WTC11 (cell line): ENCODE measurements at regions not wholly inside any gene's neighbourhood (a gene's known extent, or its start where the extent isn't known, plus 50 kb on each side); places are given as distances from the start of the nearest gene placed in this dataset.

ENCODE experiments used
- ATAC-seq: fragments of 200-7000 bp; cut with Tn5 transposase; 2 replicates; pipeline ENCODE4 v1.10.0; 2021; ENCODE audit warnings: mild to moderate bottlenecking, moderate library complexity
- CTCF ChIA-PET: fragments of 300-600 bp; sonication (Branson Sonifier 250); formaldehyde crosslinking; loops from one replicate; lab custom pipeline; 2021; ENCODE audit warnings: antibody characterized with exemption; lab: Charles Lee
- POLR2A ChIA-PET: fragments of 350-600 bp; sonication (Branson Sonifier 250); formaldehyde crosslinking; loops from one replicate; lab custom pipeline; 2021; ENCODE audit warnings: antibody characterized with exemption; lab: Charles Lee
- DNase-seq: peaks from one replicate; pipeline ENCODE4 v3.0.0; 2021; ENCODE audit warnings: low spot score
- H3K27ac Mint-ChIP-seq: 2 replicates; pipeline ENCODE4 v1.8.0; 2021; ENCODE audit warnings: mixed read lengths
- H3K27me3 Mint-ChIP-seq: 2 replicates; pipeline ENCODE4 v1.8.0; 2021; ENCODE audit warnings: low read depth, mild to moderate bottlenecking, moderate library complexity, mixed read lengths
- H3K36me3 Mint-ChIP-seq: 2 replicates; pipeline ENCODE4 v1.8.0; 2021; ENCODE audit warnings: mixed read lengths
- H3K4me1 Mint-ChIP-seq: 2 replicates; pipeline ENCODE4 v1.8.0; 2022; ENCODE audit warnings: mixed read lengths
- H3K4me3 Mint-ChIP-seq: 2 replicates; pipeline ENCODE4 v1.8.0; 2021; ENCODE audit warnings: mild to moderate bottlenecking, moderate library complexity, mixed read lengths
- H3K9me3 Mint-ChIP-seq: 2 replicates; pipeline ENCODE4 v1.8.0; 2021; ENCODE audit warnings: mixed read lengths
- CREB1 ChIP-seq: sonication (generic); formaldehyde crosslinking; IDR thresholded peaks from 2 replicates; pipeline ENCODE4 v1.8.0; 2023; ENCODE audit warnings: mild to moderate bottlenecking, missing genetic modification reagents
- CREM ChIP-seq: sonication (generic); formaldehyde crosslinking; IDR thresholded peaks from 2 replicates; pipeline ENCODE4 v1.8.1; 2022; ENCODE audit warnings: mild to moderate bottlenecking, missing genetic modification reagents, moderate library complexity
- E2F4 ChIP-seq: sonication (generic); formaldehyde crosslinking; IDR thresholded peaks from 2 replicates; pipeline ENCODE4 v1.8.1; 2022; ENCODE audit warnings: low read depth, mild to moderate bottlenecking, moderate library complexity, missing genetic modification reagents, borderline replicate concordance
- EMX1 ChIP-seq: fragments of 250-450 bp; sonication (Bioruptor Pico); IDR thresholded peaks from 2 replicates; pipeline ENCODE4 v1.8.0; 2021; ENCODE audit warnings: mild to moderate bottlenecking
- ETV6 ChIP-seq: sonication (generic); formaldehyde crosslinking; IDR thresholded peaks from 2 replicates; pipeline ENCODE4 v1.8.1; 2022; ENCODE audit warnings: mild to moderate bottlenecking, missing genetic modification reagents
- FOXP1 ChIP-seq: sonication (generic); formaldehyde crosslinking; IDR thresholded peaks from 2 replicates; pipeline ENCODE4 v1.8.0; 2022; ENCODE audit warnings: missing genetic modification reagents, mild to moderate bottlenecking, moderate library complexity, borderline replicate concordance
- GABPB1 ChIP-seq: sonication (generic); formaldehyde crosslinking; IDR thresholded peaks from 2 replicates; pipeline ENCODE4 v1.8.1; 2023; ENCODE audit warnings: mild to moderate bottlenecking, missing genetic modification reagents
- JAZF1 ChIP-seq: fragments of 250-450 bp; sonication (Bioruptor Pico); IDR thresholded peaks from 2 replicates; pipeline ENCODE4 v1.9.0; 2021; ENCODE audit warnings: moderate library complexity, mild to moderate bottlenecking, inconsistent platforms
- JUN ChIP-seq: sonication (generic); formaldehyde crosslinking; IDR thresholded peaks from 2 replicates; pipeline ENCODE4 v1.8.0; 2023; ENCODE audit warnings: mild to moderate bottlenecking, missing genetic modification reagents
- MYBL2 ChIP-seq: sonication (generic); formaldehyde crosslinking; IDR thresholded peaks from 2 replicates; pipeline ENCODE4 v1.8.1; 2023; ENCODE audit warnings: mild to moderate bottlenecking, moderate library complexity, missing genetic modification reagents
- OVOL2 ChIP-seq: fragments of 250-450 bp; sonication (Bioruptor Pico); IDR thresholded peaks from 2 replicates; pipeline ENCODE4 v1.9.0; 2021; ENCODE audit warnings: mild to moderate bottlenecking, borderline replicate concordance
- PREB ChIP-seq: sonication (generic); formaldehyde crosslinking; IDR thresholded peaks from 2 replicates; pipeline ENCODE4 v1.8.1; 2022; ENCODE audit warnings: mild to moderate bottlenecking, missing genetic modification reagents, moderate library complexity, borderline replicate concordance
- PRRX2 ChIP-seq: fragments of 250-450 bp; sonication (Bioruptor Pico); IDR thresholded peaks from 2 replicates; pipeline ENCODE4 v1.8.0; 2021; ENCODE audit warnings: mild to moderate bottlenecking
- SMAD3 ChIP-seq: sonication (generic); formaldehyde crosslinking; IDR thresholded peaks from 2 replicates; pipeline ENCODE4 v1.8.0; 2022; ENCODE audit warnings: missing genetic modification reagents, mild to moderate bottlenecking, borderline replicate concordance
- TP53 ChIP-seq: sonication (generic); formaldehyde crosslinking; IDR thresholded peaks from 2 replicates; pipeline ENCODE4 v1.8.1; 2023; ENCODE audit warnings: mild to moderate bottlenecking, missing genetic modification reagents
- ZNF232 ChIP-seq: sonication (generic); formaldehyde crosslinking; IDR thresholded peaks from 2 replicates; pipeline ENCODE4 v1.8.0; 2022; ENCODE audit warnings: mild to moderate bottlenecking, missing genetic modification reagents
- ZNF263 ChIP-seq: sonication (generic); formaldehyde crosslinking; IDR thresholded peaks from 2 replicates; pipeline ENCODE4 v1.8.1; 2022; ENCODE audit warnings: low read depth, mild to moderate bottlenecking, moderate library complexity, missing genetic modification reagents
- ZNF416 ChIP-seq: fragments of 250-450 bp; sonication (Bioruptor Pico); IDR thresholded peaks from 2 replicates; pipeline ENCODE4 v1.9.0; 2021; ENCODE audit warnings: mild to moderate bottlenecking, inconsistent platforms
- TF ChIP-seq, protein P1 (sequence below): sonication (generic); formaldehyde crosslinking; IDR thresholded peaks from 2 replicates; pipeline ENCODE4 v1.8.0; 2023; ENCODE audit warnings: missing genetic modification reagents, mild to moderate bottlenecking, borderline replicate concordance
- TF ChIP-seq, protein P2 (sequence below): sonication (generic); formaldehyde crosslinking; IDR thresholded peaks from 2 replicates; pipeline ENCODE4 v1.8.0; 2022; ENCODE audit warnings: mild to moderate bottlenecking, missing genetic modification reagents
- TF ChIP-seq, protein P3 (sequence below): fragments of 250-450 bp; sonication (Bioruptor Pico); IDR thresholded peaks from 2 replicates; pipeline ENCODE4 v1.9.0; 2021; ENCODE audit warnings: moderate library complexity, mild to moderate bottlenecking, inconsistent platforms, borderline replicate concordance

DNA sequence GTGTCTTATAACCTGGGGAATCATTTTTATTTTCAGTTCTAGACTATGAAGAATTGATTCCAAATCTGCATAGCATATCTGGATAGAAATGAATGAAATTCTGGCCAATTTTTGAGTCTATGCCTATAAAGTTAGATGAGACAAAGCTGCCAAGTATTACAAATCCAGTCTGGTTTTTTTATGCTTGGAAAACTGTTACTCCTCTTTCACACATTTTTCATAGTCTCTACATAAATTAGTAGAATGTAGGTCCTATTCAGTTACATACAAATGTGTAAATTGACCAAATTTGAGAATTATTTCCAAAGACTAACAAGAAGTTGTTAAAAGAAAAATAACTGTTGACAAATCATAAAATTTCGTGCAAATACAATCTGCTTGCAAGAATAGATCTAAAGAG lies 1505.2 kb downstream of the AMY1C start (continued):
- TF ChIP-seq, protein P1, sequence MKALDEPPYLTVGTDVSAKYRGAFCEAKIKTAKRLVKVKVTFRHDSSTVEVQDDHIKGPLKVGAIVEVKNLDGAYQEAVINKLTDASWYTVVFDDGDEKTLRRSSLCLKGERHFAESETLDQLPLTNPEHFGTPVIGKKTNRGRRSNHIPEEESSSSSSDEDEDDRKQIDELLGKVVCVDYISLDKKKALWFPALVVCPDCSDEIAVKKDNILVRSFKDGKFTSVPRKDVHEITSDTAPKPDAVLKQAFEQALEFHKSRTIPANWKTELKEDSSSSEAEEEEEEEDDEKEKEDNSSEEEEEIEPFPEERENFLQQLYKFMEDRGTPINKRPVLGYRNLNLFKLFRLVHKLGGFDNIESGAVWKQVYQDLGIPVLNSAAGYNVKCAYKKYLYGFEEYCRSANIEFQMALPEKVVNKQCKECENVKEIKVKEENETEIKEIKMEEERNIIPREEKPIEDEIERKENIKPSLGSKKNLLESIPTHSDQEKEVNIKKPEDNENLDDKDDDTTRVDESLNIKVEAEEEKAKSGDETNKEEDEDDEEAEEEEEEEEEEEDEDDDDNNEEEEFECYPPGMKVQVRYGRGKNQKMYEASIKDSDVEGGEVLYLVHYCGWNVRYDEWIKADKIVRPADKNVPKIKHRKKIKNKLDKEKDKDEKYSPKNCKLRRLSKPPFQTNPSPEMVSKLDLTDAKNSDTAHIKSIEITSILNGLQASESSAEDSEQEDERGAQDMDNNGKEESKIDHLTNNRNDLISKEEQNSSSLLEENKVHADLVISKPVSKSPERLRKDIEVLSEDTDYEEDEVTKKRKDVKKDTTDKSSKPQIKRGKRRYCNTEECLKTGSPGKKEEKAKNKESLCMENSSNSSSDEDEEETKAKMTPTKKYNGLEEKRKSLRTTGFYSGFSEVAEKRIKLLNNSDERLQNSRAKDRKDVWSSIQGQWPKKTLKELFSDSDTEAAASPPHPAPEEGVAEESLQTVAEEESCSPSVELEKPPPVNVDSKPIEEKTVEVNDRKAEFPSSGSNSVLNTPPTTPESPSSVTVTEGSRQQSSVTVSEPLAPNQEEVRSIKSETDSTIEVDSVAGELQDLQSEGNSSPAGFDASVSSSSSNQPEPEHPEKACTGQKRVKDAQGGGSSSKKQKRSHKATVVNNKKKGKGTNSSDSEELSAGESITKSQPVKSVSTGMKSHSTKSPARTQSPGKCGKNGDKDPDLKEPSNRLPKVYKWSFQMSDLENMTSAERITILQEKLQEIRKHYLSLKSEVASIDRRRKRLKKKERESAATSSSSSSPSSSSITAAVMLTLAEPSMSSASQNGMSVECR (CRISPR knock-in tag), result no peak
- TF ChIP-seq, protein P2, sequence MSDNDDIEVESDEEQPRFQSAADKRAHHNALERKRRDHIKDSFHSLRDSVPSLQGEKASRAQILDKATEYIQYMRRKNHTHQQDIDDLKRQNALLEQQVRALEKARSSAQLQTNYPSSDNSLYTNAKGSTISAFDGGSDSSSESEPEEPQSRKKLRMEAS (CRISPR knock-in tag), result no peak
- TF ChIP-seq ZNF263 (CRISPR knock-in tag), result no peak
- no peak for TF ChIP-seq ZNF416 (CRISPR knock-in tag)
- no peak for TF ChIP-seq FOXP1 (CRISPR knock-in tag)
- TF ChIP-seq GABPB1, result no peak
- TF ChIP-seq SMAD3 (CRISPR knock-in tag), result no peak
- TF ChIP-seq PRRX2, result no peak
- no peak for TF ChIP-seq TP53 (CRISPR knock-in tag)
- TF ChIP-seq JUN, result no peak
- TF ChIP-seq PREB (CRISPR knock-in tag), result no peak
- TF ChIP-seq, all 79 proteins: peak for 0

DNA sequence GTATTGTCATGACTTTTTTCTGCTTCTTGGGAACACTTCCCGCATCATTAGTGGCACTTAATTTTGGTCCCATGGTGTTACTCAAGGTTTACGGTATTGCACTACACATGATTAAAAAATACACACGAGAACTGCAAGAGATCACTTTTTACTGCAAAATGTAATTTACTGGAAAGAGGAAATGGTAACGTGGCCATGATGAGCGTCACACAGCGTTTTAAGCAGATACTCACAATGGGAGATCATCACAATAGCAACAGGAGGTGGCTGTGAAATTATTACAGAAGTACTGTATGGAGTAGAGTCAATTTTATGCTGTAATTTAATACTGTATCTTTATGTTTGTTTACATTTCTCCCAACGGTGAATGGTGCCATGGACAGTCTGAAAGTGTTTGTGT lies 1510.3 kb downstream of the AMY1C start:
- peaks cover 40% of the 10 kb centered on the region for H3K9me3 Mint-ChIP-seq
- POLR2A ChIA-PET, result no interaction called here
- H3K27me3 Mint-ChIP-seq, result no peaks in the 10 kb centered on the region
- peaks cover 28% of the 10 kb centered on the region for H3K36me3 Mint-ChIP-seq
- H3K4me3 Mint-ChIP-seq, result no peak overlapping the region
- H3K4me1 Mint-ChIP-seq, result peaks cover 9% of the 10 kb centered on the region
- ATAC-seq (no peak), DNase-seq (no peak)
- no peak for TF ChIP-seq ETV6 (CRISPR knock-in tag)
- TF ChIP-seq SMAD3 (CRISPR knock-in tag), result no peak
- TF ChIP-seq FOXP1 (CRISPR knock-in tag), result no peak
- TF ChIP-seq OVOL2, result no peak
- no peak for TF ChIP-seq ZNF416 (CRISPR knock-in tag)
- no peak for TF ChIP-seq JAZF1 (CRISPR knock-in tag)
- TF ChIP-seq, protein P3, sequence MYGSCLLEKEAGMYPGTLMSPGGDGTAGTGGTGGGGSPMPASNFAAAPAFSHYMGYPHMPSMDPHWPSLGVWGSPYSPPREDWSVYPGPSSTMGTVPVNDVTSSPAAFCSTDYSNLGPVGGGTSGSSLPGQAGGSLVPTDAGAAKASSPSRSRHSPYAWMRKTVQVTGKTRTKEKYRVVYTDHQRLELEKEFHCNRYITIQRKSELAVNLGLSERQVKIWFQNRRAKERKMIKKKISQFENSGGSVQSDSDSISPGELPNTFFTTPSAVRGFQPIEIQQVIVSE (CRISPR knock-in tag), result no peak
- no peak for TF ChIP-seq CREB1 (CRISPR knock-in tag)
- no peak for TF ChIP-seq EMX1 (CRISPR knock-in tag)
- TF ChIP-seq ZNF232 (CRISPR knock-in tag), result no peak
- TF ChIP-seq CREM, result no peak
- TF ChIP-seq E2F4 (CRISPR knock-in tag), result no peak
- TF ChIP-seq MYBL2 (CRISPR knock-in tag), result no peak
- no peak overlapping the region for H3K27ac Mint-ChIP-seq
- CTCF ChIA-PET, result no interaction called here
